ENCODE measurements at regions not wholly inside any gene's neighbourhood (a gene's known extent, or its start where the extent isn't known, plus 50 kb on each side); places are given as distances from the start of the nearest gene placed in this dataset.

GRCh38 chr18:25726298-25726697 is 364.1 kb downstream of the SS18 start:
- intact Hi-C loops (cut with micrococcal nuclease): no loop called here

GRCh38 chr18:25725501-25725900 is 364.9 kb downstream of the SS18 start:
- intact Hi-C loops (cut with micrococcal nuclease): no loop called here

GRCh38 chr18:25724997-25725396 is 365.4 kb downstream of the SS18 start:
- intact Hi-C loops (cut with micrococcal nuclease): no loop called here

GRCh38 chr18:25724121-25724520 is 366.3 kb downstream of the SS18 start:
- intact Hi-C loops (cut with micrococcal nuclease): no loop called here

GRCh38 chr18:25713103-25713502 is 361.1 kb upstream of the ZNF521 start:
- intact Hi-C loops (cut with micrococcal nuclease): no loop called here

- intact Hi-C loops (cut with micrococcal nuclease): no loop called here
Measured at GRCh38 chr18:25710981-25711380, 359.0 kb upstream of the ZNF521 start.

GRCh38 chr18:25705650-25706049 is 353.7 kb upstream of the ZNF521 start:
- intact Hi-C loops (cut with micrococcal nuclease): no loop called here

GRCh38 chr18:25704494-25704893 is 352.5 kb upstream of the ZNF521 start:
- intact Hi-C loops (cut with micrococcal nuclease): no loop called here

- intact Hi-C loops (cut with micrococcal nuclease): no loop called here
Measured at GRCh38 chr18:25704071-25704470, 352.1 kb upstream of the ZNF521 start.

GRCh38 chr18:25701821-25702220 is 349.9 kb upstream of the ZNF521 start:
- intact Hi-C loops (cut with micrococcal nuclease): no loop called here

- intact Hi-C loops (cut with micrococcal nuclease): no loop called here
Measured at GRCh38 chr18:25686960-25687500, 335.1 kb upstream of the ZNF521 start.

GRCh38 chr18:25685088-25685487 is 333.1 kb upstream of the ZNF521 start:
- intact Hi-C loops (cut with micrococcal nuclease): no loop called here

- intact Hi-C loops (cut with micrococcal nuclease): no loop called here
Measured at GRCh38 chr18:25679491-25679890, 327.5 kb upstream of the ZNF521 start.

- intact Hi-C loops (cut with micrococcal nuclease): no loop called here
Measured at GRCh38 chr18:25678221-25678620, 326.3 kb upstream of the ZNF521 start.

GRCh38 chr18:25675123-25675850 is 323.3 kb upstream of the ZNF521 start:
- intact Hi-C loops (cut with micrococcal nuclease): no loop called here

GRCh38 chr18:25674183-25674582 is 322.2 kb upstream of the ZNF521 start:
- intact Hi-C loops (cut with micrococcal nuclease): no loop called here

GRCh38 chr18:25672490-25672889 is 320.5 kb upstream of the ZNF521 start:
- intact Hi-C loops (cut with micrococcal nuclease): no loop called here

GRCh38 chr18:25669741-25670140 is 317.8 kb upstream of the ZNF521 start:
- intact Hi-C loops (cut with micrococcal nuclease): no loop called here

GRCh38 chr18:25662272-25662671 is 310.3 kb upstream of the ZNF521 start:
- intact Hi-C loops (cut with micrococcal nuclease): no loop called here

- intact Hi-C loops (cut with micrococcal nuclease): no loop called here
Measured at GRCh38 chr18:25661831-25662230, 309.9 kb upstream of the ZNF521 start.

GRCh38 chr18:25659541-25659940 is 307.6 kb upstream of the ZNF521 start:
- intact Hi-C loops (cut with micrococcal nuclease): no loop called here

- intact Hi-C loops (cut with micrococcal nuclease): no loop called here
Measured at GRCh38 chr18:25658476-25658875, 306.5 kb upstream of the ZNF521 start.

GRCh38 chr18:25651553-25651952 is 299.6 kb upstream of the ZNF521 start:
- intact Hi-C loops (cut with micrococcal nuclease): no loop called here

Measured in T-helper 2 cell treated with Interferon-gamma antibody and Interleukin-4, amounts not matched to agents 100 ng/mL and 5 ng/mL, for 36 hours (primary cell).